ENCODE measurements at regions not wholly inside any gene's neighbourhood (a gene's known extent, or its start where the extent isn't known, plus 50 kb on each side); places are given as distances from the start of the nearest gene placed in this dataset.

- TF ChIP-seq, protein P1, sequence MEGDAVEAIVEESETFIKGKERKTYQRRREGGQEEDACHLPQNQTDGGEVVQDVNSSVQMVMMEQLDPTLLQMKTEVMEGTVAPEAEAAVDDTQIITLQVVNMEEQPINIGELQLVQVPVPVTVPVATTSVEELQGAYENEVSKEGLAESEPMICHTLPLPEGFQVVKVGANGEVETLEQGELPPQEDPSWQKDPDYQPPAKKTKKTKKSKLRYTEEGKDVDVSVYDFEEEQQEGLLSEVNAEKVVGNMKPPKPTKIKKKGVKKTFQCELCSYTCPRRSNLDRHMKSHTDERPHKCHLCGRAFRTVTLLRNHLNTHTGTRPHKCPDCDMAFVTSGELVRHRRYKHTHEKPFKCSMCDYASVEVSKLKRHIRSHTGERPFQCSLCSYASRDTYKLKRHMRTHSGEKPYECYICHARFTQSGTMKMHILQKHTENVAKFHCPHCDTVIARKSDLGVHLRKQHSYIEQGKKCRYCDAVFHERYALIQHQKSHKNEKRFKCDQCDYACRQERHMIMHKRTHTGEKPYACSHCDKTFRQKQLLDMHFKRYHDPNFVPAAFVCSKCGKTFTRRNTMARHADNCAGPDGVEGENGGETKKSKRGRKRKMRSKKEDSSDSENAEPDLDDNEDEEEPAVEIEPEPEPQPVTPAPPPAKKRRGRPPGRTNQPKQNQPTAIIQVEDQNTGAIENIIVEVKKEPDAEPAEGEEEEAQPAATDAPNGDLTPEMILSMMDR (IDR thresholded peaks at IDR 0.05; ENCODE audit: low read depth, low read length, missing input control): no peak
- TF ChIP-seq NR2F2 (IDR thresholded peaks at IDR 0.05) (no peak), JUND (IDR thresholded peaks at IDR 0.05) (no peak), GABPA (IDR thresholded peaks at IDR 0.05 in 1 of 2, conservative IDR thresholded peaks at IDR 0.05 in 1 of 2) (no peak), HNF4G (IDR thresholded peaks at IDR 0.05) (no peak)
- TF ChIP-seq, protein P2, sequence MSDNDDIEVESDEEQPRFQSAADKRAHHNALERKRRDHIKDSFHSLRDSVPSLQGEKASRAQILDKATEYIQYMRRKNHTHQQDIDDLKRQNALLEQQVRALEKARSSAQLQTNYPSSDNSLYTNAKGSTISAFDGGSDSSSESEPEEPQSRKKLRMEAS (IDR thresholded peaks at IDR 0.05): no peak
Measured at GRCh38 chr15:91420689-91421088, 320.6 kb downstream of the SV2B start.
